ENCODE measurements at regions not wholly inside any gene's neighbourhood (a gene's known extent, or its start where the extent isn't known, plus 50 kb on each side); places are given as distances from the start of the nearest gene placed in this dataset.

DNA sequence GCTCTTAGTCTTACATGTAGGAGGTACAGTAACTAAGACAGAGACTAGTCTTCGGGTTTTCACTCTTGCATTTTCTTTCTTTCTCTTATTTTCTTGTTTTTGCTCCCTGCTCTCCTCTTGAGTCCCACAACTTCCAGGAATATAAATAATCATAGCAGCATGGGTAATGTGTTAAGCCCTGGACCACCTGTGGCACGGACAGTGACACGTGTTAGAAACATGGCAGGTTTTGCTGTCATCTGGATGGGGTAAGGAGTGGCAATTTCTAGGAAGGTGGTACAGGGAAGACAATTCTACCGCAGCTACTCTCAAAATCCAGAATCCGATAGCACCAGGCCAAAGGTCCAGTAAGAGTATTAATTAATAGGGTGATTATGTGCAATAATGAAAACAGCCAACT, 237.5 kb upstream of the FAM98A start:
- CTCF ChIA-PET (ENCODE audit: partially characterized antibody) = interaction anchor here (0.6 kb wide), 1 partner anchor 7 kb away, joined by 3 read pairs; no protein-coding TSS in a partner anchor
- WGBS, 2 experiments (ENCODE audit: extremely low coverage in 1 of 2, insufficient coverage in 1 of 2, insufficient read length in 1 of 2, insufficient replicate concordance in 2 of 2, low coverage in 1 of 2, low lambda C conversion rate in 2 of 2, missing lambda C conversion rate in 1 of 2) = 96% methylated on average over 5 of the region's 5 CpGs; no CpG with 5 or more reads in 1 of the 2 experiments
- POLR2A ChIA-PET (ENCODE audit: partially characterized antibody) = no interaction called here

More for the DNA sequence above, 237.5 kb upstream of the FAM98A start:
- Histone ChIP-seq H2BK12ac (ENCODE audit: low read depth, low read length) (no peak overlapping the region), H3K27me3 (replicated peaks in 1 of 4; ENCODE audit: control insufficient read depth in 3 of 4, extremely low read depth in 1 of 4, insufficient read depth in 3 of 4, low read length in 3 of 4) (no peaks in the 10 kb centered on the region), H3K23ac (ENCODE audit: insufficient read length) (no peak overlapping the region), H3K18ac (ENCODE audit: extremely low read depth, low read length) (no peak overlapping the region), H3K36me3 (ENCODE audit: control insufficient read depth in 2 of 4, insufficient read depth in 4 of 4, low read length in 3 of 4) (no peaks in the 10 kb centered on the region), H3K27ac (ENCODE audit: low read depth, low read length) (no peak overlapping the region), H3K4me3 (ENCODE audit: extremely low read depth in 1 of 4, insufficient read depth in 2 of 4, low read depth in 3 of 4, low read length in 4 of 4) (no peak overlapping the region), H2BK120ac (replicated peaks; ENCODE audit: low read depth, low read length) (no peak overlapping the region), H3K4me2 (ENCODE audit: insufficient read depth in 1 of 2, low read depth in 2 of 2, low read length in 2 of 2) (no peak overlapping the region), H4K91ac (replicated peaks; ENCODE audit: insufficient read length, low read length) (no peak overlapping the region), H2AFZ (ENCODE audit: low read length) (no peak overlapping the region), H4K20me1 (replicated peaks in 1 of 2; ENCODE audit: control insufficient read depth in 1 of 2, insufficient read depth in 2 of 2, low read length in 2 of 2) (no peaks in the 10 kb centered on the region), H3K56ac (replicated peaks; ENCODE audit: insufficient read length, low read depth, low read length) (no peak overlapping the region), H3K79me2 (ENCODE audit: control insufficient read depth in 1 of 2, insufficient read depth in 2 of 2, low read length in 2 of 2) (no peaks in the 10 kb centered on the region), H4K5ac (ENCODE audit: insufficient read length, low read depth, low read length) (no peak overlapping the region), H3K79me1 (ENCODE audit: low read depth, low read length) (no peaks in the 10 kb centered on the region), H2AK5ac (ENCODE audit: low read depth, low read length) (no peak overlapping the region), H3K23me2 (ENCODE audit: low read depth, low read length) (no peaks in the 10 kb centered on the region), H4K8ac (ENCODE audit: extremely low read depth, insufficient read depth, low read length) (no peak overlapping the region), H2BK15ac (ENCODE audit: low read length) (no peak overlapping the region), H3K4me1 (replicated peaks in 1 of 4; ENCODE audit: control insufficient read depth in 3 of 4, insufficient read depth in 4 of 4, low read length in 3 of 4) (no peaks in the 10 kb centered on the region), H3K9me3 (ENCODE audit: insufficient read depth in 2 of 2, low read depth in 1 of 2, low read length in 1 of 2) (no peaks in the 10 kb centered on the region), H3K9ac (replicated peaks in 1 of 4; ENCODE audit: extremely low read depth in 1 of 4, low read depth in 3 of 4, low read length in 3 of 4) (no peak overlapping the region), H2BK5ac (ENCODE audit: low read depth, low read length) (no peak overlapping the region), H3K14ac (ENCODE audit: insufficient read length) (no peak overlapping the region), H3K4ac (replicated peaks; ENCODE audit: insufficient read length, low read depth, low read length) (no peak overlapping the region), H2BK20ac (ENCODE audit: low read length) (no peak overlapping the region)
- TF ChIP-seq RAD21 (IDR thresholded peaks at IDR 0.05 in 1 of 2, conservative IDR thresholded peaks at IDR 0.05 in 1 of 2; ENCODE audit: low read depth in 2 of 2, low read length in 2 of 2) (no peak), GABPA (IDR thresholded peaks at IDR 0.05; ENCODE audit: borderline replicate concordance, insufficient read depth, low read length) (no peak), SRF (IDR thresholded peaks at IDR 0.05; ENCODE audit: low read depth, low read length) (no peak), CHD2 (IDR thresholded peaks at IDR 0.05; ENCODE audit: low read length) (no peak), EZH2 (IDR thresholded peaks at IDR 0.05; ENCODE audit: low read depth, low read length, severe bottlenecking) (no peak)
- DNase-seq (ENCODE audit: low read depth in 1 of 2, low spot score in 2 of 2) = no peak
- no peak for FAIRE-seq

All from H1 (cell line).